ENCODE measurements at regions not wholly inside any gene's neighbourhood (a gene's known extent, or its start where the extent isn't known, plus 50 kb on each side); places are given as distances from the start of the nearest gene placed in this dataset.

DNA sequence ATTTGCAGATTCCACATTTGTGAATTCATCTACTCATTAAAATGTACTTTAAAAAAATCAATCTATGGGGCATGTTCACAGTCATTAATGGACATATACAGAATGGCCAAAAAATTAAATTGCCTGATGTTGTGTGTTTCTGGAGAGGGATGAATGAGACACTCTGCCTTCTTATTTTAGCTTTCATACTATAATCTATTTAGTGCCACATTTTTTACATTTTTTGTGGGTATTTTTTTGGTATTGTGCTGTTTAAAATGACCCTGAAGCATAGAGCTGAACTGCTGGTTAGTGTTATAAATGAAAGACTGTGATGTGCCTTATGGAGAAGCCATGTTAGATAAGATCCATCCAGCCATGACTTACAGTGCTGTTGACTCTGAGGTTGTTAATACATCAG, 961.8 kb upstream of the LRRN3 start:
- TF ChIP-seq, protein P1, sequence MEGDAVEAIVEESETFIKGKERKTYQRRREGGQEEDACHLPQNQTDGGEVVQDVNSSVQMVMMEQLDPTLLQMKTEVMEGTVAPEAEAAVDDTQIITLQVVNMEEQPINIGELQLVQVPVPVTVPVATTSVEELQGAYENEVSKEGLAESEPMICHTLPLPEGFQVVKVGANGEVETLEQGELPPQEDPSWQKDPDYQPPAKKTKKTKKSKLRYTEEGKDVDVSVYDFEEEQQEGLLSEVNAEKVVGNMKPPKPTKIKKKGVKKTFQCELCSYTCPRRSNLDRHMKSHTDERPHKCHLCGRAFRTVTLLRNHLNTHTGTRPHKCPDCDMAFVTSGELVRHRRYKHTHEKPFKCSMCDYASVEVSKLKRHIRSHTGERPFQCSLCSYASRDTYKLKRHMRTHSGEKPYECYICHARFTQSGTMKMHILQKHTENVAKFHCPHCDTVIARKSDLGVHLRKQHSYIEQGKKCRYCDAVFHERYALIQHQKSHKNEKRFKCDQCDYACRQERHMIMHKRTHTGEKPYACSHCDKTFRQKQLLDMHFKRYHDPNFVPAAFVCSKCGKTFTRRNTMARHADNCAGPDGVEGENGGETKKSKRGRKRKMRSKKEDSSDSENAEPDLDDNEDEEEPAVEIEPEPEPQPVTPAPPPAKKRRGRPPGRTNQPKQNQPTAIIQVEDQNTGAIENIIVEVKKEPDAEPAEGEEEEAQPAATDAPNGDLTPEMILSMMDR (IDR thresholded peaks at IDR 0.05; ENCODE audit: low read length) = no peak
- no peak for TF ChIP-seq EZH2 (optimal IDR thresholded peaks at IDR 0.05; ENCODE audit: low read depth, low read length)
- TF ChIP-seq EZH2phosphoT487 (IDR thresholded peaks at IDR 0.05; ENCODE audit: low read length) = no peak

Measured in MM.1S (cell line).